Panc1 (cell line): ENCODE measurements at regions not wholly inside any gene's neighbourhood (a gene's known extent, or its start where the extent isn't known, plus 50 kb on each side); places are given as distances from the start of the nearest gene placed in this dataset.
A peak's percentile ranks its signal among the peaks of the same experiment; 100 is the strongest.

Experiments used
- ATAC-seq: fragments of 200-7000 bp; cut with Tn5 transposase; 2 replicates; pipeline ENCODE4 v1.9.1; 2020; ENCODE audit warnings: mild to moderate bottlenecking, moderate library complexity
- BruUV-seq: library from RNA; stranded (reverse); fragments of 400-500 nt; replicated peaks from 2 replicates; lab custom pipeline; 2021; lab: Mats Ljungman, UMichigan
- CTCF ChIA-PET: fragments of 300-600 bp; sonication (Branson Sonifier 250); formaldehyde crosslinking; loops from one replicate; lab custom pipeline; 2022; ENCODE audit warnings: antibody characterized with exemption; lab: Charles Lee
- POLR2A ChIA-PET: fragments of 300-600 bp; sonication (Branson Sonifier 250); formaldehyde crosslinking; loops from one replicate; lab custom pipeline; 2022; ENCODE audit warnings: antibody characterized with exemption; lab: Charles Lee
- DNase-seq: peaks from one replicate; pipeline ENCODE4 v3.0.0-alpha.2; 2010; ENCODE audit warnings: low read depth, low spot score
- H3K27ac ChIP-seq: 2 replicates; pipeline ENCODE4 v1.5.1; 2011; ENCODE audit warnings: mild to moderate bottlenecking, low read length, inconsistent platforms
- H3K27me3 ChIP-seq: fragments of 200-500 bp; sonication (Bioruptor generic); 2 replicates; pipeline ENCODE4 v1.6.0; 2014; ENCODE audit warnings: low read length, inconsistent platforms; ENCODE audit not compliant: control insufficient read depth, insufficient read depth
- H3K36me3 ChIP-seq: fragments of 200-500 bp; sonication (Bioruptor generic); 2 replicates; pipeline ENCODE4 v1.5.1; 2014; ENCODE audit warnings: inconsistent platforms, mild to moderate bottlenecking, low read length, moderate library complexity; ENCODE audit not compliant: control insufficient read depth, insufficient read depth
- H3K4me1 ChIP-seq: 2 replicates; pipeline ENCODE4 v1.5.1; 2011; ENCODE audit warnings: inconsistent platforms, mild to moderate bottlenecking, low read length, moderate library complexity; ENCODE audit not compliant: control insufficient read depth, insufficient read depth
- H3K4me3 ChIP-seq, 2 experiments: 2 replicates each; pipeline ENCODE4 v1.5.1; 2011 to 2012; ENCODE audit warnings: low read depth in 2 of 2, low read length in 2 of 2, mild to moderate bottlenecking in 2 of 2, inconsistent platforms in 1 of 2, moderate library complexity in 1 of 2
- H3K9me3 ChIP-seq: fragments of 200-500 bp; sonication (Bioruptor generic); 2 replicates; pipeline ENCODE4 v1.5.1; 2014; ENCODE audit warnings: low read depth, mild to moderate bottlenecking, inconsistent platforms, low read length, moderate library complexity; ENCODE audit not compliant: control insufficient read depth, insufficient read depth
- POLR2AphosphoS5 ChIP-seq: IDR thresholded peaks from 2 replicates; pipeline ENCODE4 v1.6.1; 2012; ENCODE audit warnings: mild to moderate bottlenecking, low read depth, low read length, moderate library complexity
- REST ChIP-seq, 2 experiments: IDR thresholded peaks; 2 replicates each; pipeline ENCODE4 v1.6.1; 2011 to 2012; ENCODE audit warnings: low read depth in 2 of 2, control low read depth in 1 of 2, low read length in 1 of 2, mild to moderate bottlenecking in 1 of 2, moderate library complexity in 1 of 2; ENCODE audit not compliant: insufficient read depth in 1 of 2
- SIN3A ChIP-seq: IDR thresholded peaks from 2 replicates; pipeline ENCODE4 v1.6.1; 2012; ENCODE audit warnings: low read depth, mild to moderate bottlenecking, low read length, moderate library complexity, borderline replicate concordance; ENCODE audit not compliant: insufficient read depth
- TCF7L2 ChIP-seq: IDR thresholded peaks from 2 replicates; pipeline ENCODE4 v1.6.1; 2011; ENCODE audit warnings: mild to moderate bottlenecking, low read depth, low read length, inconsistent platforms
- in situ Hi-C: cut with HindIII; loops from 2 replicates; pipeline ENCODE4 v1.10.0; 2016; ENCODE audit warnings: low sequenced_read_pairs, low pct_unique_long_range_greater_than_20kb
- intact Hi-C: fragments of 100-400 bp; cut with micrococcal nuclease; formaldehyde crosslinking; loops from one replicate; pipeline ENCODE4 v1.10.0; 2022; ENCODE audit not compliant: unreplicated experiment
- TF ChIP-seq, protein P1 (sequence below): fragments of 450-650 bp; IDR thresholded peaks from 2 replicates; pipeline ENCODE4 v1.5.1; 2017; ENCODE audit warnings: mild to moderate bottlenecking

- ChIA-PET POLR2A (no interaction called here), CTCF (no interaction called here)
- no peaks in the 10 kb centered on the region for H3K36me3 ChIP-seq
- H3K4me1 ChIP-seq = 0 out of 2 replicates have a peak, but pooled peaks cover 2% of the 10 kb centered on the region
- TF ChIP-seq POLR2AphosphoS5 = no peak
- TF ChIP-seq SIN3A = no peak
- TF ChIP-seq REST (IDR thresholded peaks at IDR 0.05; ENCODE audit: insufficient read depth in 1 of 2, low read depth in 2 of 2, low read length in 1 of 2) = no peak
- TF ChIP-seq TCF7L2 = no peak
- TF ChIP-seq, protein P1, sequence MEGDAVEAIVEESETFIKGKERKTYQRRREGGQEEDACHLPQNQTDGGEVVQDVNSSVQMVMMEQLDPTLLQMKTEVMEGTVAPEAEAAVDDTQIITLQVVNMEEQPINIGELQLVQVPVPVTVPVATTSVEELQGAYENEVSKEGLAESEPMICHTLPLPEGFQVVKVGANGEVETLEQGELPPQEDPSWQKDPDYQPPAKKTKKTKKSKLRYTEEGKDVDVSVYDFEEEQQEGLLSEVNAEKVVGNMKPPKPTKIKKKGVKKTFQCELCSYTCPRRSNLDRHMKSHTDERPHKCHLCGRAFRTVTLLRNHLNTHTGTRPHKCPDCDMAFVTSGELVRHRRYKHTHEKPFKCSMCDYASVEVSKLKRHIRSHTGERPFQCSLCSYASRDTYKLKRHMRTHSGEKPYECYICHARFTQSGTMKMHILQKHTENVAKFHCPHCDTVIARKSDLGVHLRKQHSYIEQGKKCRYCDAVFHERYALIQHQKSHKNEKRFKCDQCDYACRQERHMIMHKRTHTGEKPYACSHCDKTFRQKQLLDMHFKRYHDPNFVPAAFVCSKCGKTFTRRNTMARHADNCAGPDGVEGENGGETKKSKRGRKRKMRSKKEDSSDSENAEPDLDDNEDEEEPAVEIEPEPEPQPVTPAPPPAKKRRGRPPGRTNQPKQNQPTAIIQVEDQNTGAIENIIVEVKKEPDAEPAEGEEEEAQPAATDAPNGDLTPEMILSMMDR = no peak
- no peak overlapping the region for H3K4me3 ChIP-seq
- no peaks in the 10 kb centered on the region; the same call in 1 of the 2 replicates for H3K27me3 ChIP-seq
- intact Hi-C loops = no loop called here
- no TSS peak for BruUV-seq
- DNase-seq (no peak), ATAC-seq (no peak)
- no peaks in the 10 kb centered on the region for H3K9me3 ChIP-seq
- in situ Hi-C loops = no loop called here
- H3K27ac ChIP-seq = no peak overlapping the region
These were observed 504.3 kb downstream of the ARHGEF28 start for GRCh38 chr5:74130155-74130897.

DNA sequence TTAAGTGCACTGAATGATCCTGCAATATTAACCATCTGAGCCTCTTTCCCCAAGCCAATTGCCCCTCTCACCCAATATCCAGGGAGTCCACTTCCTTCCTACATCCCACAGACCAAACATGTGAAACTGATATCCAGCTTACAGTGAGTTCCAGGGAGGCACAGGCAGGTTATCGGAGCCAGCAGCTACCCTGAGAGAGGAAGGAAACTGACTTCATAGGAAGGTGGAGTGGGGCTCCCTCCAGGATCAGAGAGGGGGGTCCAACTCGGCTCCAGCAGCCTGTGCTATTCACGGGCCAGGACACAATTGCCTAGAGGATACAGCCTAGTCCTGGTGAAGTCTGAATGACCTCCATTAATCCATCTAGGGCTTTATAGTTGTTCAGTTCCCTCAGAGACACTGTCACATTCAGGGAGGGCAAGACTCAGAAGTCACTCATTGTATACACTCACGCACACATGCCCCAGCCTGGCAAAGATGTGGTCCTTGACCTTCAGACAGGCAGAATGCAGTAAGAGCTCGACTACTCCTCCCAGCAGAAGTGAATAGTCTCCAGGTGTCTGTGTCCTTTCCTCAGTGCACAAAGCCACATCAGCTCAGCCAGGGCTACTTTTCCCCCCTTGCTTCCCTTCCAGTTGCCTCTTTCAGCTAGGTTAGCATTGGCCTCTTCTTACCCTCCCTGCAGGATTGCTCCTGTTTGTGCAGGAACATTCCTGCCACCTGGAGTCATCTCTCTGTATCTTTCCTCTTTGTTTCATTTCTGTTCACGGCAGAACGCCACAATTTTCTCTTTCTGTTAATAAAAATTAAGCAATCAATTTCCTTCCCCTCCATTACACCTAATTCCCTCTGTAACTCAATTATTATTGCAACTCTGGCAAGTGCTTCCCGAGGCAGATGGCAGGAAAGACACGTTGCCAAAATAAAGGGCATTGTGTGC is 501.7 kb downstream of the ARHGEF28 start:
- CTCF ChIA-PET = no interaction called here
- H3K36me3 ChIP-seq = no peaks in the 10 kb centered on the region
- ATAC-seq = peak; percentile 77; the same call in 1 of the 2 replicates
- no peak for DNase-seq
- POLR2A ChIA-PET = no interaction called here
- H3K27ac ChIP-seq = no peak overlapping the region
- TF ChIP-seq SIN3A = no peak
- TF ChIP-seq TCF7L2 = no peak
- no peak for TF ChIP-seq POLR2AphosphoS5
- TF ChIP-seq, protein P1 = peak; percentile 23; the same call in 1 of the 2 replicates
- TF ChIP-seq REST (IDR thresholded peaks at IDR 0.05; ENCODE audit: insufficient read depth in 1 of 2, low read depth in 2 of 2, low read length in 1 of 2) = no peak
- in situ Hi-C loops = no loop called here
- no peaks in the 10 kb centered on the region; the same call in 1 of the 2 replicates for H3K27me3 ChIP-seq
- BruUV-seq = no TSS peak
- H3K9me3 ChIP-seq = no peaks in the 10 kb centered on the region
- peak overlapping the region in 1 of 2 experiments; percentile 30; a peak in 2 of 4 replicates for H3K4me3 ChIP-seq
- 0 out of 2 replicates have a peak, but pooled peaks cover 2% of the 10 kb centered on the region for H3K4me1 ChIP-seq
- intact Hi-C loops = no loop called here
